Cardiac muscle cell (in vitro differentiated cells and primary cell): ENCODE measurements at regions not wholly inside any gene's neighbourhood (a gene's known extent, or its start where the extent isn't known, plus 50 kb on each side); places are given as distances from the start of the nearest gene placed in this dataset.

Experiments used
- DNase-seq, 2 donors: peaks; one replicate each; pipeline versions ENCODE4 v3.0.0 to v3.0.0-alpha.2; 2010 to 2017; ENCODE audit warnings: low read depth in 1 of 2, low spot score in 1 of 2
- H3K27ac ChIP-seq: fragments of 200-600 bp; sonication (generic); 2 replicates; pipeline ENCODE4 v1.5.1; 2016
- H3K27me3 ChIP-seq: fragments of 200-600 bp; sonication (generic); 2 replicates; pipeline ENCODE4 v1.6.0; 2016; ENCODE audit warnings: control low read depth
- H3K36me3 ChIP-seq: fragments of 200-600 bp; sonication (generic); 2 replicates; pipeline ENCODE4 v1.5.1; 2016; ENCODE audit warnings: control low read depth
- H3K4me1 ChIP-seq: fragments of 200-600 bp; sonication (generic); 2 replicates; pipeline ENCODE4 v1.8.1; 2017; ENCODE audit warnings: low read depth, mild to moderate bottlenecking, mixed run types
- H3K4me3 ChIP-seq: fragments of 200-600 bp; sonication (generic); 2 replicates; pipeline ENCODE4 v1.5.1; 2016; ENCODE audit warnings: mild to moderate bottlenecking
- H3K9me3 ChIP-seq: fragments of 200-600 bp; sonication (generic); 2 replicates; pipeline ENCODE4 v1.5.1; 2017; ENCODE audit warnings: low read depth, mild to moderate bottlenecking, control low read depth
- CTCF ChIP-seq: IDR thresholded peaks from 2 replicates; pipeline ENCODE4 v1.5.1; 2012; ENCODE audit warnings: low read depth, mild to moderate bottlenecking, low read length

GRCh38 chr17:77566566-77567138 lies 391.9 kb upstream of the TNRC6C start:
- no peak overlapping the region for H3K27ac ChIP-seq
- peaks cover 9% of the 10 kb centered on the region for H3K27me3 ChIP-seq
- H3K36me3 ChIP-seq, result no peaks in the 10 kb centered on the region
- H3K4me3 ChIP-seq, result no peak overlapping the region
- no peaks in the 10 kb centered on the region for H3K9me3 ChIP-seq
- no peaks in the 10 kb centered on the region for H3K4me1 ChIP-seq
- no peak for TF ChIP-seq CTCF
- DNase-seq, result no peak

GRCh38 chr17:77568540-77568939 lies 390.0 kb upstream of the TNRC6C start:
- H3K36me3 ChIP-seq, result no peaks in the 10 kb centered on the region
- H3K27me3 ChIP-seq, result peaks cover 22% of the 10 kb centered on the region
- no peak overlapping the region for H3K4me3 ChIP-seq
- no peak for DNase-seq
- no peak for TF ChIP-seq CTCF
- H3K9me3 ChIP-seq, result no peaks in the 10 kb centered on the region
- no peaks in the 10 kb centered on the region for H3K4me1 ChIP-seq
- no peak overlapping the region for H3K27ac ChIP-seq

GRCh38 chr17:77569846-77570564 lies 388.5 kb upstream of the TNRC6C start:
- no peaks in the 10 kb centered on the region for H3K9me3 ChIP-seq
- TF ChIP-seq CTCF, result no peak

GRCh38 chr17:77570565-77570898 lies 388.0 kb upstream of the TNRC6C start:
- Histone ChIP-seq H3K9me3 (no peaks in the 10 kb centered on the region), H3K4me1 (no peaks in the 10 kb centered on the region), H3K27ac (no peak overlapping the region), H3K4me3 (no peak overlapping the region), H3K27me3 (peaks cover 22% of the 10 kb centered on the region), H3K36me3 (no peaks in the 10 kb centered on the region)
- no peak for DNase-seq
- no peak for TF ChIP-seq CTCF

More at GRCh38 chr17:77569846-77570564, 388.5 kb upstream of the TNRC6C start:
- no peaks in the 10 kb centered on the region for H3K4me1 ChIP-seq
- H3K27me3 ChIP-seq, result peaks cover 22% of the 10 kb centered on the region
- H3K27ac ChIP-seq, result no peak overlapping the region
- no peak for DNase-seq
- no peaks in the 10 kb centered on the region for H3K36me3 ChIP-seq
- H3K4me3 ChIP-seq, result no peak overlapping the region

GRCh38 chr17:77571155-77571981 lies 387.1 kb upstream of the TNRC6C start:
- peak; percentile 7 to 66 for DNase-seq
- peaks cover 22% of the 10 kb centered on the region for H3K27me3 ChIP-seq
- no peak overlapping the region for H3K4me3 ChIP-seq
- H3K36me3 ChIP-seq, result no peaks in the 10 kb centered on the region
- H3K9me3 ChIP-seq, result no peaks in the 10 kb centered on the region
- no peaks in the 10 kb centered on the region for H3K4me1 ChIP-seq
- no peak for TF ChIP-seq CTCF
- no peak overlapping the region for H3K27ac ChIP-seq
